Endodermal cell (in vitro differentiated cells): ENCODE measurements at regions not wholly inside any gene's neighbourhood (a gene's known extent, or its start where the extent isn't known, plus 50 kb on each side); places are given as distances from the start of the nearest gene placed in this dataset.

Source experiments
- DNase-seq: peaks from one replicate; pipeline ENCODE4 v3.0.0-alpha.2; 2017
- H3K27ac ChIP-seq: 2 replicates; pipeline ENCODE4 v1.5.1; 2013; ENCODE audit warnings: mild to moderate bottlenecking, low read depth, low read length, moderate library complexity
- H3K27me3 ChIP-seq: 2 replicates; pipeline ENCODE4 v1.6.1; 2013; ENCODE audit warnings: mild to moderate bottlenecking, low read length, moderate library complexity; ENCODE audit not compliant: insufficient read depth, control insufficient read depth, poor library complexity, severe bottlenecking
- H3K36me3 ChIP-seq: 2 replicates; pipeline ENCODE4 v1.7.0; 2013; ENCODE audit warnings: mild to moderate bottlenecking, low read length, moderate library complexity; ENCODE audit not compliant: control insufficient read depth, insufficient read depth
- H3K4me1 ChIP-seq: one replicate; pipeline ENCODE4 v1.7.0; 2013; ENCODE audit warnings: low read length; ENCODE audit not compliant: control insufficient read depth, insufficient read depth
- H3K4me3 ChIP-seq: 2 replicates; pipeline ENCODE4 v1.5.1; 2013; ENCODE audit warnings: mild to moderate bottlenecking, low read length, moderate library complexity
- H3K9ac ChIP-seq: 2 replicates; pipeline ENCODE4 v1.6.1; 2013; ENCODE audit warnings: mild to moderate bottlenecking, low read length, moderate library complexity; ENCODE audit not compliant: poor library complexity, severe bottlenecking; ENCODE audit errors: extremely low read depth
- H3K9me3 ChIP-seq: 2 replicates; pipeline ENCODE4 v1.6.1; 2013; ENCODE audit warnings: mild to moderate bottlenecking, low read length, moderate library complexity; ENCODE audit not compliant: control insufficient read depth
- H3K27ac Mint-ChIP-seq: 2 replicates; pipeline ENCODE4 v1.8.0; 2020; ENCODE audit warnings: mixed read lengths
- H3K27me3 Mint-ChIP-seq: 2 replicates; pipeline ENCODE4 v1.8.0; 2021; ENCODE audit warnings: mild to moderate bottlenecking, mixed read lengths; ENCODE audit not compliant: insufficient read depth
- H3K36me3 Mint-ChIP-seq: 2 replicates; pipeline ENCODE4 v1.8.0; 2020; ENCODE audit warnings: low read depth, mixed read lengths
- H3K4me1 Mint-ChIP-seq: 2 replicates; pipeline ENCODE4 v1.8.0; 2020; ENCODE audit warnings: mixed read lengths
- H3K4me3 Mint-ChIP-seq: 2 replicates; pipeline ENCODE4 v1.8.0; 2020; ENCODE audit warnings: mild to moderate bottlenecking, moderate library complexity, mixed read lengths
- H3K9me3 Mint-ChIP-seq: 2 replicates; pipeline ENCODE4 v1.8.0; 2020; ENCODE audit warnings: mild to moderate bottlenecking, mixed read lengths
- CTCF ChIP-seq: fragments of 200-600 bp; sonication (generic); conservative IDR thresholded peaks from 2 replicates; pipeline ENCODE4 v1.5.0; 2021; ENCODE audit warnings: antibody characterized with exemption, mild to moderate bottlenecking
- WGBS, 2 experiments: methylation state at CpG; one replicate each; pipeline versions ENCODE4 v1.1.5 to v1.1.7; 2013; ENCODE audit warnings: missing lambda C conversion rate in 2 of 2, mixed read lengths in 1 of 2; ENCODE audit not compliant: insufficient coverage in 1 of 2, insufficient read length in 1 of 2; 5-methylcytosine and 5-hydroxymethylcytosine counted together

- WGBS, 2 experiments: 77% methylated on average over 2 of the region's 2 CpGs; no CpG with 5 or more reads in 1 of the 2 experiments
- Mint-ChIP-seq H3K4me3 (no peak overlapping the region), H3K27ac (no peak overlapping the region), H3K9me3 (no peaks in the 10 kb centered on the region), H3K27me3 (no peaks in the 10 kb centered on the region), H3K4me1 (no peaks in the 10 kb centered on the region), H3K36me3 (no peaks in the 10 kb centered on the region)
- no peak for DNase-seq
- no peak overlapping the region for H3K4me3 ChIP-seq
- H3K27me3 ChIP-seq: no peaks in the 10 kb centered on the region
- H3K9ac ChIP-seq: no peak overlapping the region
- H3K4me1 ChIP-seq: no peaks in the 10 kb centered on the region
- TF ChIP-seq CTCF: no peak
- H3K9me3 ChIP-seq: no peaks in the 10 kb centered on the region
- H3K36me3 ChIP-seq: no peaks in the 10 kb centered on the region
- H3K27ac ChIP-seq: no peak overlapping the region
Observed at GRCh38 chr2:56889738-56890137, 705.9 kb downstream of the CCDC85A start.

DNA sequence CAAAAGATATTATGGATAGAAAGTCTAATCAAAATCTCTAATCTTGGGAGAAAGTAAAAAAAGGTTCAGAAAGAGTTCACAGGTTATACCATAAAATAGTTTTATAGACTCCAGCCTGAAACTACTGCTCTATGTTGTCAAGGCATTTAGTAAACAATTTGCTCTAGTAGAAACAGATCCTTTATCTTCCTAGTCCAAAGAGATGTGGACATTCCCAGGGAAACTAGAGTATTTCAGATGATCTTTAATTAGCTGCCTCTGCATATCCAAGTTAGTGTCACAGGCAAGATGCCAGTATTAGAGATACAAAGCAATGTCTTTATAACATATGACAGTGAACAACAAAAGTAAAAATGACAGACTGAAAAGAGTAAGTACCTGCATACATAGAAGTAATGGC, 708.6 kb downstream of the CCDC85A start:
- Mint-ChIP-seq H3K4me3 (no peak overlapping the region), H3K9me3 (no peaks in the 10 kb centered on the region), H3K4me1 (no peaks in the 10 kb centered on the region), H3K36me3 (no peaks in the 10 kb centered on the region), H3K27ac (no peak overlapping the region), H3K27me3 (no peaks in the 10 kb centered on the region)
- Histone ChIP-seq H3K4me3 (no peak overlapping the region), H3K9ac (no peak overlapping the region), H3K27ac (no peak overlapping the region), H3K36me3 (no peaks in the 10 kb centered on the region), H3K27me3 (no peaks in the 10 kb centered on the region), H3K4me1 (no peaks in the 10 kb centered on the region), H3K9me3 (no peaks in the 10 kb centered on the region)
- TF ChIP-seq CTCF: no peak
- no peak for DNase-seq

- whole genome bisulfite sequencing, 2 experiments: 90% methylated on average over 1 of the region's 1 CpG; no CpG with 5 or more reads in 1 of the 2 experiments
- Mint-ChIP-seq H3K27ac (no peak overlapping the region), H3K36me3 (no peaks in the 10 kb centered on the region), H3K4me1 (no peaks in the 10 kb centered on the region), H3K4me3 (no peak overlapping the region), H3K27me3 (no peaks in the 10 kb centered on the region), H3K9me3 (no peaks in the 10 kb centered on the region)
- Histone ChIP-seq H3K36me3 (no peaks in the 10 kb centered on the region), H3K4me3 (no peak overlapping the region), H3K27ac (no peak overlapping the region), H3K9ac (no peak overlapping the region), H3K27me3 (no peaks in the 10 kb centered on the region), H3K9me3 (no peaks in the 10 kb centered on the region), H3K4me1 (no peaks in the 10 kb centered on the region)
- no peak for TF ChIP-seq CTCF
- no peak for DNase-seq
Observed at GRCh38 chr2:56898986-56899385, 715.2 kb downstream of the CCDC85A start.
